NOMO-1 treated with dmso at 0.1 percent for 144 hours (cell line): ENCODE measurements at regions not wholly inside any gene's neighbourhood (a gene's known extent, or its start where the extent isn't known, plus 50 kb on each side); places are given as distances from the start of the nearest gene placed in this dataset.

Experiments
- DNase-seq: peaks from one replicate; lab custom pipeline; 2025; ENCODE audit not compliant: unreplicated experiment; lab: John Stamatoyannopoulos, UW

DNA sequence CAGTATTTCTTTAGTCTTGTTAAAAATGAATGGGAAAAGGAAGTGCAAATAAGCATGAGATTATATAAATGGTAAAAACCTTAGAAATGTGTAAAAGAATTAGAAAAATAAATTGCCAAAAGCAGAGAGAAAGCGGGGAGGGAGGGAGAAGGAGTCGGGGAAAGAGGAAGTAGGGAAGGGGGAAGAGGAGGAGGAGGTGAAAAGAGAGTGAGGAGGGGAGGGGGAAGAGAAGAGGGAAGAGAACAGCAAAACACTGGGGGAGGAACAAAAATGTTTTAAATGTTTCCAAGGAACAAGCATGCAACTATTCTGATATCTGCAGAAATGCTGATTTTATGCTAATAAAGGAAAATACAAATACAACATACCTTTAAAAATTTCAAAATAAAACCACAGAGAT, 317.5 kb downstream of the PIK3R1 start:
- peak; percentile 39 for DNase-seq

DNA sequence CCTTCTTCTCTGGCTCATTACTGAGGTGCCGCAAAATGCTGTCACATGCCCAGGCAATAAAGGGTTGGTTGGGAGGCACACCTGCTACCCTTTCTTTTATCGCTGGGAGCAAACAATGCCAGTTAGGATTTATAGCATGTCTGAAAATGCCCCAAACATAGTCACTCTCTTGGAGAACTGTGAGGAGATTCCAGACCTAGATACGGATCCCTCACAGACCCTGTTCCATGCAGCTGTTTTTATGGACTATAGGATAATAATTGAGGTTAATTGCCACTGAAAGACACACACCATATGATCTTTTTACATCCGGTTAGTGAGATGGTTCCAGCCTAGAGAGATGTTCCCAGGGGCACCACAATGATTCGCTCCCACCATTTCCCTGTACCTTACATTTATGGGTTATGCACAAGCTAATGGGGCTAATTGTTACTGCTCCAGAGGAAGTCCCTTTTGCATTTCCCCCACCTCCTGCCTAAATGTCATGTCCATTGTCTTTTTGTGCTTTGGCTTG, 318.1 kb downstream of the PIK3R1 start:
- no peak for DNase-seq

DNA sequence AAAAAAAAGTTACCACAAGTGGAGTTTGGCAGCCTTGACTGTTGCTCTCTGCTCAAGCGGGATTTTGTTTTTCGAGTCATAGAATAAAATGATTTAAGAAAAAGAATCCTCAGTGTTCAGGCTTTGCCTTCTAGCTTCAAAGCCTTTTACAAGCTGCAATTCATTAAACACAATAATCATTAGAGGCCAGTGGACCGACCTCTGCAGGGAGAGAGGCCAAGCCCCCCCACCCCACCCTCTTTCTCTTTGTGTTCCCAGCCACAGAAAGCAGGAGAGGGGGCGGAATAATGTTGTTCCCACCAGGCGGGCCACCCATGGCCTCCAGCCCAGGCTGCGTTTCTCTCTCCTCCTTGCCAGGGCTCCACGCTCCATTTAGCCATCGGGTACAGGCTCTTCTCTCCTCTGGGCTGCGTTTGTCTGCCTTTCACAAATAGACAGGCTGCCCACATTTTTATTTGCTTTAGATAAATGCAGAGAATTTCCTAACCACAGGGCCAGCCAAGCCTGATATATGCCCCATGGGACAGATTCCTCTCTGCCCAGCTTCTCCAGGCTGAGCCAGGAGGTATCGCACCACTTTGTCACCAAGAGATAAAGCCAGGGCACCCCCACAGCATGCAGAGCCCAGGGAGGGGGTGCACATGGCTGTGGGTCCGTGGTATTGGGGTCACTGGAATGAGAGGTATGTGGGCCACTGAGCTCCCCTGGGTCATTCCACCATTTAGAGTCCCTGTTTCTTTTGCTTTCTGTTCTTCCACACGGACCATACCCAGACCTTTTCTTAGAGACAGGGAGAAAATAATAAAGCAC, 318.8 kb downstream of the PIK3R1 start:
- DNase-seq = no peak

DNA sequence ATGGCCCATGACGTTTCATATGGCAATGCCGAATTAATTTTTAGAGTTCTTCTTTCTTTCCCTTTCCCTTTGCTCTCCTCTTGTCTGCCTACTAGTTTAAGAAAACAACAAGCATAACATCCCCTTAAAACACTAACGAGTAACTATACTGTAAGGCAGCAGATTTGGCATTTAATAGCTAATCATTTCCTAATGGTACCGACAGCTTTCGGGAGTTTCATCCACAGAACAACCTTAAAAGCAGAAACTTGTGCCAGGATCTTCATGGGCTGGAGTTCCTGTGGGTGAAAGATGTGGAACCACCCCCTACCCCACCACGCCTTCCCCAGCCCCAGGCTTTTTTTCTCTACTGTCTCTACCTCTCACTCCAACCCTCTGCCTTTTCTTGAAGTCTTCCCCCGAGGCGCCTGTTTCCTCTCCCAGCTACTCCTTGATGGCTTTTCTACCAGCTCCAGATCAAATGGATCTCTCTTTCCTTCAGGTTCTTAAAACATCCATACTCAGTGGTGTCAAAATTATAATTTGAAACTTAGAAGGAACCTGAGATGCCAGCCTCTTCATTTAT, 319.5 kb downstream of the PIK3R1 start:
- no peak for DNase-seq

DNA sequence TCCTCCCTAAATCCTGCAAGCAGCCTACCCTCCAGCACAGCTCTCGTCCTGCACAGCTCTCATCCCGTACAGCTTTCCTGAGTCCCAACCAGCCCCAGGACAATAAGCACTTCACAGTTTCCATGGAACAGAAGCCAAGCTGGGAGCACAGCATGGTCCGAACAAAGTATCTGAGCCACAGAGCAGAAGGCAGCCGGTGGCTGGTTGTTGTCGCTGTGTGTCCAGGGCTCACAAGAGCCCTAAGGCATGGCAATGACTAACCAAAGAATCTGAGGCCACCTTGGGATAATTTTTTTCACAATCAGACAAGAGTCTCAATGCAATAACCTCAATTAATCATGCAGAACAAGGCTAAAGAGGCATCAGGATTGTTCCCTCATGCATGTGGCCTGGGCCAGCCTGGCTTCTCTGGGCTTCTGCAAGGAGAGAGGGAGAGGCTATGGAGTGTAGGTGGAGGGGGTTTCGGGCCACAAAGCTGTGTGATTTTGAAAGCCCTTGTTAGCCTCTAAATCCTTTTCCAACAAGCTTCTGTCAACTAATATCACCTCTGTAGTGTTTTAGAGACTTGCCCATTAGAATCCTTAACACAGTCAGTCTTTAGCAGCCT, 323.4 kb downstream of the PIK3R1 start:
- DNase-seq = no peak

DNA sequence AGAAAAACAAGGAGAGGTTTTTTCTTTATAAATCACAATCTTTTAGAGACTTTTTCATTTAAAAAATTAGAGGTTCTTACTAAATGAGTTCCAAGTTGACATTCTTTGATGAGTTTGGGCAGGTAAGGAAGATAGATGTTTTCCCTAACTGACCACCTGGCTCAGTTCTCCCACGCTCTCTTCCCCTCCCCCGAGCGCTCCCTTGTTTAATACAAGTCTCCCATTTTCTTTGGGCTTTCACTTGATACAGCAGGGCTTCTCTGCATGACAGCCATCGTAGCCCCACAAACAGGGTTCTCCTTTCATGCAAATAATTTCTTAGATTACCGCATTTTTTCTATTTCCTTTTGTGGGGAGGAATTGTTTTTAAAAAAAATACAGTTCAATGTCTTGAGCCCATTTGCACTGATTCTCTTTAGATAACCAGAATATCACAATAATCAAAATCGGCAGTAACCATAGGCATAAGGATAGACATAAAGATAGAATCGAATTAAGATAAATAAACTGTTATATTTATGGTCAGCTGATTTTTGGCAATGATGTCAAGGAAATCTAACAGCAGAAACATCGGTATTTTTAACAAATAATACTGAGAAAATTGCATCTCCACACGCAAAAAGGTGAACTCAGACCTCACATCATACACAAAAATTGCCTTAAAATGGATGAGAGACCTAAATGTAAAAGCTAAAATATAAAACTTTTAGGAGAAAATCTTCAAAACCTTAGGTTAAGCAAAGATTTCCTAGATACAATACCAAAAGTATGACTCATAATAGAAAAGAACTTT, 325.4 kb downstream of the PIK3R1 start:
- no peak for DNase-seq

DNA sequence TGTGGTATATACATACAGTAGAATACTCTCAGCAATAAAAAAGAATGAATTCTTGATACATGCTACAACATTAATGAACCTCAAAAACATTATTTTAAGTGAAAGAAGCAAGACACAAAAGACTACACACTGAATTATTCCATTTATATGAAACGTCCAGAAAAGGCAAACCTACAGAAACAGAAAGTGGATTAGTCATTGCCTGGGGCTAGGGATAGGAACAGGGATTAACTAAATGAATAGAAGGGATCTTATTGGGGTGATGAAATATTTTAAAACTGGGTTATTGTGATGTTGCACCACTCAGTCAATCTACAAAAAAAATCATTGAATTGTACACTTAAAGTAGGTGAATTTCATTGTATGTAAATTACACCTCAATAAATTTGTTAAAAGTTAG, 326.7 kb downstream of the PIK3R1 start:
- DNase-seq = no peak

DNA sequence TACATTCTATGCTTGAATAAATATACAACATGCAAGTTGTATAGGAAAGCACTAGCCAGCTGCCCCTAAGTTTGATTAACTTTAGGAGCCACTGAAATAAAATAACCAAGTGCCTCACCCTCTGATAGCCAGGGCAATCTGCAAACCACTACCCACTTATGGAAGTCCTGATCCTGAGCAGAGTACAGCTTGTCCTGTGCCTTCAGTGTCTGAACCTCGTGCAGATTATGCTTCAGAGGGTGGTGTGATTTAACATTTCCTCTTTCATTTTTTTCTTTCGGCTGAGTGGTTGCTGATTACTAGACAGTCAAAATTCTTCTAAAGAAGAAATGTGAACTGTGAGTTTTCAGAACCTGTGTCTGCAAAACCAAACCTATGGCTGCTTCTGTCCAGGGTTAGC, 327.7 kb downstream of the PIK3R1 start:
- DNase-seq = no peak

DNA sequence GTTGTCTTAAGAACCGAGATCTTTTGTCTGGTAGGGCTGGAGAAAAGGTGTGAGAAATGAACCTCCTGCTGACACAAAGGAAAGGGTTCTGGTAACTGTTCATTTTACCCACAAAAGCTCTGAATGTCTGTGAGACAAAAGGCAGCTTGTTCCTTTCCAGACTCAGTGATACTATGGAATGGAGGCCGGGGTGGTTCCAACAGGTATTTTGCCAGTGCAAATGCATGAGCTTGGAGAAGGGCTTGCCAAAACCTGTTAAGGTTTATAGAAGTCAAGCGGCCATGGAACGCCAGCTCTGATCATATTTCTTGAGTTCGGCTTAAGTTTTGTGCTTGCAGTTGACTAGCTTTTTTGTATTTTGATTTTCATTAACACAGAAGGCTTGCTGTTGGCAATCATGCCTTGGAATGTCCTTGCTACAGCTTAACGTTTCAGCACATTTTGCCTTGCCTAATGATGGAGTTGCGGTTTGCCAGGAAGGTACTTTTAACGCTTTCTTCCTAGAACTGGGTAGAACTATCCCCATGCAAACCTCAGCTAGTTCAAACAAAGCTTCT, 328.6 kb downstream of the PIK3R1 start:
- DNase-seq = no peak

DNA sequence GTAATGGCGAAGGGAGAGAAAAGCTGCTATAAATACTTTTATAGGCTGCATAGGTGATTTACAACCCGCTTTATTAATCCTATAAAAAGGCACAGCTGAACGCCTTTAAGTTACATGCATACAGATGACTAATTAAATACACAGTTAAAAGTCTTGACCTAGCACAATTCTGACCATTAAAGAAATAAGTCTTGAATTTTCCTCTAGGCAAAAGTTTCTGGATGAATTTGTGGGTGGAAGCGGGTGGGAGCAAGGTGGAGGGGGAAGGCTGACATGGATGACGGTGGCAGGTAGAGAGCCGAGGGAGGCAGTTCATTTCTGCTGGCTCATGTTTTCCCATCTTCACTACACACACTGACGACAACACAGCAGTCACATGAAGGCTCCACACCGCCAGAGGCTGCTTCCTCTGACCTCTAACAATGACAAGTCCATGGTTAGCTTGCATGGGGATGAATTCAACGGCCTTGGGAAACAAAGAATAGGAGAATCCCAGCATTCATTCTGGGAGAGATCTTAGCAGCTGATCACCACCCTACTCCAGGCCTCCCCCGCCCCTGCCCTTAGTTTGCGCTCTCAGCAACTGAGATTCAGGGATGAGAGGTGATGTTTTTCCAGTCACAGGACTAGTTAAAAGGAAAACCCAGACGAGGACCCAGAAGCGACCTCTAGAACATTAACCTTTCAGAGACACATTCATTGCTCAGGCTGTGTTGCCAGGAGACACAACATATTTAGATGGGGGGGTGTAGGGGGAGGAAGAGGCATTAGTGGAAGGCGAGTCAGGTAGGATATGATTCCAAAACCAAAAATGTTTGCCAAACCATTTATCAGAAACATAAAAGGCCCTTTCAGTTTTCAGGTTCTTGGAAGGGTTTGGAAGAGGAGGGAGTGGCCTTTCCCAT, 329.3 kb downstream of the PIK3R1 start:
- no peak for DNase-seq

DNA sequence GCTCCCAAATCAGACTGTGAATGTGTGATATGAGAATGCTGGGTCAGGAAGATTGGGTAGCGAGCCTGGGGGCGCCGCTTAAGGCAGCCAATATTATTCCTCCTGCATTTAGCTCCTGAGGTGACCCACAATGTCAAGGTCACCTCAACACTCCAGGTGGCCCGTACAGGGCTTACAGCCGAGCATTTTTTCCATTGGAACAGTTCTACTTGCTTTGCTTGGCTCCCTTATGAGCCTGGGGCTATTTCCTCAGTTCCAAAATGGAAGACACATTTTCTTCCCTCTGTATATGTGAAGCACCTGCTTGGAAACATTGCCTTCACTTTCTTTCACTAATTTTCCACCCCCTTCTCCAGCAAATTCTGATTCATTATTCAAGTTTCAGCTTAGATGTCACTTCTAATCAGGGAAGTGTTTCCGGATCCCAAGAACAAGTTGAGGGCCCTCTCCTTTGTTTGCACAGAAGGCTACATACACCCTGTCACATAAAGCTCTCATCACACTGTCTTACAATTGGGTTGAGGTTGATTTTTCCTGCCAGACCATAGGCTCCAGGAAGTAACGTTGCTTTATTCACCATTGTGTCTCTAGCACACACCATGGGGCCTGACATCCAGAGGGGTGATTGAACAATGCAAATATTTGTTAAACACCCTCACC, 330.2 kb downstream of the PIK3R1 start:
- no peak for DNase-seq

DNA sequence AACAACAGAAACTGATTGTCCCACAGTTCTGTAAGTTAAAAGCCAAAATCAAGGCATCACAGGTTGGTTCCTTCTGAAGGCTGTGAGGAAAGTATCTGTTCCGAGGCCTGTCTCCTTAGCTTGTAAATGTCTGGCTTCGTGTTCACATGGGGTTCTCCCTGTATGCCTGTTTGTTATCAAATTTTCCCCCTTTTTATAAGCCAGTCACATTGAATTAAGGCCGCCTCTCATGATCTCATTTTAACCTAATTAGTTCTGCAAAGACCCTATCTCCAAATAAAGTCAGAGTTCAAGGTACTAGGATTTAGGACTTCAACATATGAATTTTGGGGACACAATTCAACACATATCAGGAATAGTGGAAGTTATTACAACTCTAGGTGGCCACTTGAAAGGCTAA, 331.5 kb downstream of the PIK3R1 start:
- DNase-seq = no peak

DNA sequence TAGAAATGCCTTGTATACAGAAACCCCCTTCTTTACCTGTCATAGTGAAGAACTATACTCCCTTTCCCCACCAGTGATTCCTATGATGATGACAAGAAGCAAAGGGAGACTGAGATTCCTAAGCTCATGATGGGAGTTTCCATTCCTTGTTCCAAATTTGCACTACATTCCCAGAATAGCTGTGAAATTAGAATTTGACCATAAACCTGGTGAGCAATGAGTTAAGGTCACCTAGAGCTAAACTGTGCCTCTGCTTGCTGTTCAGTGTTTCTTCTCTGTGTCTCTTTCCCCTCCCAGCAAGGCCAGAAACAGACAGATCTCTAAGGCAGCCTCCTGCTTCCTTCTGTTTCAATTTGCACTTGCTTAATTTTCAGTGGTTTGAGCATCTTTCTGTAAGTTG, 332.1 kb downstream of the PIK3R1 start:
- DNase-seq = no peak

DNA sequence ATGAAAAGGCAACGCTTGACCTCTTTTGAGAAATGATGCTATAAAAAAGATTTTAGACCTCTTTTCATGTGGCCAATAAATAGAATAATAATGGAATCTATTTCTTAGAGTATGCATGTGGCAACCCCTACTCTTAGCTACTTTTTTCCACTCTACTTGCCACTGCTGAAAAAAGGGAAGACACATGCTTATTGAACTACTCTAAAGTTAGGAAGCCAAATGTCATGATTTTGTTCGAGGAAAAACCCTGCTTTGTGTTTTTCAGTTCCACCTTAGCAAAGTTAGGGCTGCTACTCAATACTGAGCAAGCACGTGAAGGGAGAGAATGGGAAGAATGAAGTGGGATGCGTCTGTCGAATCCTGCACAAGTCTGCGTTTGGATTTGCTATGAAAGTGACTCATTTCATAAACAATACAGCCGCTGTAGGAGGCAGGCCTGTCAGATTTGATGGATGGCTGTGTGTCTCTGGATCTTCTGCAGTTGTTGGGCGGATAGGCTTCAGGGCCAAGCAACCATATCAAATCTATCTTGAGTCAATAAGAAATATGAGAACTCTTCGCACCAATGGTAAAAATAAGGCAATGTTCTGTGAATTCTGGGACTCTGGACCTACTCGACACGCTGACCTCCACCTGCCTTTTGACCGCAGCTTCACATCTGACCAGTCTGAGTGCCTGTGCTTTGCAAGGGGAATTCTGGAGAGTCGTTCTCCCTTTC, 333.6 kb downstream of the PIK3R1 start:
- no peak for DNase-seq

DNA sequence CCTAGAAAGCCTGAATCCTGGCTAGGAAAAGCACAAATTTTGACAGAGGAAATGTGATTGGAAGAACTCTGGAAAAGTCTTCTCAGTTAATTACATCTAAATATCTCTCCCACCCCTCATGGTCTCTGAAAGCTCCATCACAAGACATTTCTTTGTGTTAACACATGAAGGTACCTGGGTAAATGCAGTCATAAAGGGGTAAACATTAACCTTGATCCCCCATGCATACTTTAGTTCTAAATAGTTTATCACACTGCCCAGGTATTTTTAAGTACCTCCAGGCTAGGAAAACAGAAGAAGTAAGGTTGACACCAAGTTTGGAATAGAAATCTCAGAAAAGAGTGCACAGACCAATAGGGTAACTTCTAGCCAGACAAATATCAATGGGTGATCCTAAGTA, 334.5 kb downstream of the PIK3R1 start:
- DNase-seq = no peak

DNA sequence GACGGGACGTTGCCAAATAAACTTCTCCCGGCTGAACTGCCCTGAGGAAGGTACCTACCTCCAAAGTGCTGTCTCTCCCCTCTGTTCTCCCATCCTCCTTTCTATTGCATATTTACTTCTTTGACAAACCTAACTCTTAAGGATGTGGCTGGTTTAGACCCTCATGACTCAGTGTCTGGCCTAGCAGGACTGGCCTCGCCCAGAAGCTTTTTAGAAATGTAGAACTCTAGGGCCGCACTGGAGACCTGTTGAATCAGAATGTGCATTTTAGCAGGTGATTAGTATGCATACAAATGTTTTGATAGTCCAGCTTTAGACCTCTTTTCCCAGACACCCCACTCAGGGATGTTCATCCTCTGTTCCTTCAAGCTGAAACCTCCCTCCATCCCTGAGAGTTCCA, 335.9 kb downstream of the PIK3R1 start:
- no peak for DNase-seq

DNA sequence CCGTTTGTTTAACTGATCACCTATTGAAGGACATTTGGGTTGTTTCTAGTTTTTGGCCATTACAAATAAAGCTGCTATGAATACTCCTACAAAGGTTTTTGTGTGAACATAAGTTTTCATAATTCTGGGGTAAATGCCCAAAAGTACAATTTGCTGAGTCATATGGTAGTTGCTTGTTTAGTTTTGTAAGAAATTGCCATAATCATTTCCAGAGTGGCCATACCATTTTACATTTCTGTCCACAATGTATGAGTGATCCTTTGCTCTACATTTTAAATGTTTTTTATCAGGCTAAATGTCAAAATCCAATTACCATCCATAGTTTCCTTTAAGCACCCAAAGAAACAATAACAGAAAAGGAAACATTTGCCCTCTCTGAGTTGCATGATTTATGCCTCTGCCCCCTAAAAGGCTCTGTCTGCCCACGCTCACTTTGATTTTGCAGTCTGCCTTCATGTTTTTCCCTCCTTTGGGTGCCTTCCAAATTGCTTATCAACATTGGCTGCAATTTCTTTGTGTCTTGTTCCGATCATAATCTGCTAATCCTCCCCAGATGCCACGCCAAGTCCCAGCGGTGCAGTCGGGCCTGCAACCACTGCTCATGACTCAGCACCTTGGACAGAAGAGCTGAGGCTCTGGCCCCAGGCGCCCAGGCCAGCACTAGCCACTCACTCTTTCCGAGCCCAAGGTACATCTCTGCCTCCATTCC, 339.2 kb downstream of the PIK3R1 start:
- DNase-seq = no peak

DNA sequence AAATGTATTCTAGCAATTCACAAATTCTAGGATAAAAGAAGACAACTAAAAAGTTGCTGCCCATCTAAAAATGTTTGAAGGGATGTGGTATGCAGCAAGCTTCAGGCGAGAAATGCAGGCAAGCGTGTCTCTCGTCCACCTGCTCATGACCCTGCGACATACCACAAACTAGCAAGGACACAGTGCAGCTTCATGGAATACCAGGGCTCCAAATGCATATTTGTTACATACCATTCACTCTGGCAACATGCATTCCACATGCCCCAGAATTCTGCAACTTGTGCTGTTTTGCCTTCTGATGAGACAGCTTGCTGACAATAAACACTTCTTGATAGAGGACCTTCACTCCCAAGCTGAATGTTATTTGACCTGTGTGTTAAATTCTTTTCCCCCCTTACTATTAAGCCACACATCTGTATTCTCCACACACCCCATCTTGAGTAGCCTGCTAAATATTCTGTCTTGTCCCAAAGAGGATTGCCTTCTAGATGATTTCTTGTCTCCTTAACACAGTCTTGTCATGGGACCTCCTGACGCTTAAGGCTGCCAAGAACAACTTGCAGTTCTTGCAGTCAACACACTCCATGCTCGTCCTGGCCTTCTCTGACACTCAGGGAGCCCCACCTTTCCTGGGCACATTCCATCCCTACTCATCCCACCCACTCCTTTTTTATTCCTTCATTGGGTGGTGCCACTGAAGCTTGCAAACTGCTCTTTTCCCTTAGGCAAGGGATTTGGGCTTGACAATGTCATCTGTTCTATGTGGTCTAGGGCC, 340.5 kb downstream of the PIK3R1 start:
- no peak for DNase-seq
